MM.1S (cell line): ENCODE measurements at regions not wholly inside any gene's neighbourhood (a gene's known extent, or its start where the extent isn't known, plus 50 kb on each side); places are given as distances from the start of the nearest gene placed in this dataset.
"Not testable (repeated sequence)": the region's sequence is repeated elsewhere in the genome, so short reads cannot be mapped to it uniquely, and the experiment has no call there.

Experiments used
- DNase-seq: peaks from one replicate; pipeline ENCODE4 v3.0.0-alpha.2; 2015
- H2AFZ ChIP-seq: fragments of 300-600 bp; sonication (generic); 2 replicates; pipeline ENCODE4 v1.6.0; 2016; ENCODE audit warnings: antibody characterized with exemption, low read length
- H3F3A ChIP-seq: fragments of 300-600 bp; sonication (generic); 2 replicates; pipeline ENCODE4 v1.6.1; 2016; ENCODE audit warnings: mild to moderate bottlenecking, antibody characterized with exemption, low read length, moderate library complexity, mixed read lengths; ENCODE audit not compliant: insufficient read depth
- H3K27ac ChIP-seq: fragments of 300-600 bp; sonication (generic); 2 replicates; pipeline ENCODE4 v1.5.1; 2016; ENCODE audit warnings: mild to moderate bottlenecking, low read length
- H3K27me3 ChIP-seq: fragments of 300-600 bp; sonication (generic); replicated peaks from 2 replicates; pipeline ENCODE4 v1.6.0; 2016; ENCODE audit warnings: low read length; ENCODE audit not compliant: insufficient read depth
- H3K36me3 ChIP-seq: fragments of 300-600 bp; sonication (generic); replicated peaks from 2 replicates; pipeline ENCODE4 v1.6.1; 2016; ENCODE audit warnings: mild to moderate bottlenecking, low read length, mixed read lengths; ENCODE audit not compliant: insufficient read depth
- H3K4me1 ChIP-seq: fragments of 300-600 bp; sonication (generic); 2 replicates; pipeline ENCODE4 v1.6.1; 2016; ENCODE audit warnings: low read length, mixed read lengths
- H3K4me2 ChIP-seq: fragments of 300-600 bp; sonication (generic); 2 replicates; pipeline ENCODE4 v1.6.0; 2016; ENCODE audit warnings: low read depth, low read length
- H3K4me3 ChIP-seq: fragments of 300-600 bp; sonication (generic); 2 replicates; pipeline ENCODE4 v1.5.1; 2016; ENCODE audit warnings: low read length, mixed read lengths
- H3K79me2 ChIP-seq: fragments of 300-600 bp; sonication (generic); 2 replicates; pipeline ENCODE4 v1.6.1; 2016; ENCODE audit warnings: mixed run types, low read length, mixed read lengths
- H3K9ac ChIP-seq: fragments of 300-600 bp; sonication (generic); 2 replicates; pipeline ENCODE4 v1.6.1; 2016; ENCODE audit warnings: low read length, mixed read lengths
- H3K9me2 ChIP-seq: fragments of 300-600 bp; sonication (generic); replicated peaks from 2 replicates; pipeline ENCODE4 v1.6.1; 2016; ENCODE audit warnings: mild to moderate bottlenecking, low read length, mixed read lengths; ENCODE audit not compliant: insufficient read depth
- H3K9me3 ChIP-seq: fragments of 300-600 bp; sonication (generic); replicated peaks from 2 replicates; pipeline ENCODE4 v1.6.1; 2016; ENCODE audit warnings: mild to moderate bottlenecking, low read length, mixed read lengths; ENCODE audit not compliant: insufficient read depth
- H4K20me1 ChIP-seq: fragments of 300-600 bp; sonication (generic); 2 replicates; pipeline ENCODE4 v1.6.1; 2016; ENCODE audit warnings: mild to moderate bottlenecking, low read length, moderate library complexity, mixed read lengths; ENCODE audit not compliant: insufficient read depth
- CTCF ChIP-seq: fragments of 300-600 bp; sonication (generic); IDR thresholded peaks from 2 replicates; pipeline ENCODE4 v1.5.1; 2016; ENCODE audit warnings: antibody characterized with exemption, low read length, mixed read lengths
- EZH2 ChIP-seq: fragments of 300-600 bp; sonication (generic); optimal IDR thresholded peaks from 2 replicates; pipeline ENCODE3; 2017; ENCODE audit warnings: low read depth, mild to moderate bottlenecking, antibody characterized with exemption, low read length, mixed read lengths
- EZH2phosphoT487 ChIP-seq: fragments of 300-600 bp; sonication (generic); IDR thresholded peaks from 2 replicates; pipeline ENCODE4 v1.6.1; 2018; ENCODE audit warnings: antibody characterized with exemption, low read length

- Histone ChIP-seq H3F3A (no peaks in the 10 kb centered on the region), H3K4me3 (no peak overlapping the region), H3K9me3 (no peaks in the 10 kb centered on the region), H3K4me1 (no peaks in the 10 kb centered on the region), H3K4me2 (no peak overlapping the region), H3K79me2 (no peaks in the 10 kb centered on the region), H3K27me3 (peaks cover 79% of the 10 kb centered on the region), H3K9ac (no peak overlapping the region), H3K27ac (no peak overlapping the region), H3K9me2 (no peaks in the 10 kb centered on the region), H4K20me1 (no peaks in the 10 kb centered on the region), H3K36me3 (no peaks in the 10 kb centered on the region), H2AFZ (no peak overlapping the region)
- no peak for DNase-seq
- no peak for TF ChIP-seq EZH2phosphoT487
- no peak for TF ChIP-seq EZH2
- no peak for TF ChIP-seq CTCF
Observed at GRCh38 chr1:30159015-30159414, 564.4 kb downstream of the MATN1 start.

DNA sequence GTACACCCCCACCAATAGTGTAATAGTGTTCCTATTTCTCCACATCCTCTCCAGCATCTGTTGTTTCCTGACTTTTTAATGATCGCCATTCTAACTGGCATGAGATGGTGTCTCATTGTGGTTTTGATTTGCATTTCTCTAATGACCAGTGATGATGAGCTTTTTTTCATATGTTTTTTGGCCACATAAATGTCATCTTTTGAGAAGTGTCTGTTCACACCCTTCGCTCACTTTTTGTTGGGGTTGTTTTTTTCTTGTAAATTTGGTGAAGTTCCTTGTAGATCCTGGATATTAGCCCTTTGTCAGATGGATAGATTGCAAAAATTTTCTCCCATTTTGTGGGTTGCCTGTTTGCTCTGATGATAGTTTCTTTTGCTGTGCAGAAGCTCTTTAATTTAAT, 567.7 kb downstream of the MATN1 start:
- not testable (repeated sequence) for H3K4me3 ChIP-seq, H2AFZ ChIP-seq, H3K9ac ChIP-seq, H3K27ac ChIP-seq, H3K36me3 ChIP-seq, H3K4me1 ChIP-seq, H3K4me2 ChIP-seq, H3K9me2 ChIP-seq, DNase-seq, H3K79me2 ChIP-seq, H3K9me3 ChIP-seq, H4K20me1 ChIP-seq, H3F3A ChIP-seq
- H3K27me3 ChIP-seq = peaks cover 75% of the 10 kb centered on the region

DNA sequence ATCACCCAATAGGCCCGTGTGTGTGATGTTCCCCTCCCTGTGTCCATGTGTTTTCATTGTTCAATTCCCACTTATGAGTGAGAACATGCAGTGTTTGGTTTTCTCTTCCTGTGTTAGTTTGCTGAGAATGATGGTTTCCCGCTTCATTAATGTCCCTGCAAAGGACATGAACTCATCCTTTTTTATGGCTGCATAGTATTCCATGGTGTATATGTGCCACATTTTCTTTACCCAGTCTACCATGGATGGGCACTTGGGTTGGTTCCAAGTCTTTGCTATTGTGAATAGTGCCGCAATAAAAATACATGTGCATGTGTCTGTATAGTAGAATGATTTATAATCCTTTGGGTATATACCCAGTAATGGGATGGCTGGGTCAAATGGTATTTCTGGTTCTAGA, 568.1 kb downstream of the MATN1 start:
- not testable (repeated sequence) for H3K9me3 ChIP-seq, H4K20me1 ChIP-seq, H3K79me2 ChIP-seq, H3K4me1 ChIP-seq, H3K27ac ChIP-seq, H3K9ac ChIP-seq, H3K36me3 ChIP-seq, H3K9me2 ChIP-seq, H3F3A ChIP-seq, H3K4me2 ChIP-seq, H2AFZ ChIP-seq, DNase-seq, H3K4me3 ChIP-seq
- peaks cover 74% of the 10 kb centered on the region for H3K27me3 ChIP-seq

GRCh38 chr1:30153743-30154449, 569.5 kb downstream of the MATN1 start:
- H4K20me1 ChIP-seq = no peaks in the 10 kb centered on the region
- no peaks in the 10 kb centered on the region for H3K9me3 ChIP-seq
- no peaks in the 10 kb centered on the region for H3K4me1 ChIP-seq
- no peaks in the 10 kb centered on the region for H3K9me2 ChIP-seq
- no peak overlapping the region for H3K4me3 ChIP-seq
- TF ChIP-seq EZH2phosphoT487 (no peak), CTCF (no peak), EZH2 (no peak)
- no peak overlapping the region for H3K4me2 ChIP-seq
- no peak overlapping the region for H3K9ac ChIP-seq
- no peaks in the 10 kb centered on the region for H3F3A ChIP-seq
- DNase-seq = no peak
- no peak overlapping the region for H2AFZ ChIP-seq
- peaks cover 73% of the 10 kb centered on the region for H3K27me3 ChIP-seq
- H3K79me2 ChIP-seq = no peaks in the 10 kb centered on the region
- H3K36me3 ChIP-seq = no peaks in the 10 kb centered on the region
- no peak overlapping the region for H3K27ac ChIP-seq
